ENCODE measurements at regions not wholly inside any gene's neighbourhood (a gene's known extent, or its start where the extent isn't known, plus 50 kb on each side); places are given as distances from the start of the nearest gene placed in this dataset.

GRCh38 chr12:90851800-90852718 is 102.9 kb downstream of the CCER1 start:
- H3K4me3 ChIP-seq (replicated peaks; ENCODE audit: low read depth, low read length) = no peak overlapping the region
- no peak for DNase-seq (ENCODE audit: low read depth)
- TF ChIP-seq, protein P1, sequence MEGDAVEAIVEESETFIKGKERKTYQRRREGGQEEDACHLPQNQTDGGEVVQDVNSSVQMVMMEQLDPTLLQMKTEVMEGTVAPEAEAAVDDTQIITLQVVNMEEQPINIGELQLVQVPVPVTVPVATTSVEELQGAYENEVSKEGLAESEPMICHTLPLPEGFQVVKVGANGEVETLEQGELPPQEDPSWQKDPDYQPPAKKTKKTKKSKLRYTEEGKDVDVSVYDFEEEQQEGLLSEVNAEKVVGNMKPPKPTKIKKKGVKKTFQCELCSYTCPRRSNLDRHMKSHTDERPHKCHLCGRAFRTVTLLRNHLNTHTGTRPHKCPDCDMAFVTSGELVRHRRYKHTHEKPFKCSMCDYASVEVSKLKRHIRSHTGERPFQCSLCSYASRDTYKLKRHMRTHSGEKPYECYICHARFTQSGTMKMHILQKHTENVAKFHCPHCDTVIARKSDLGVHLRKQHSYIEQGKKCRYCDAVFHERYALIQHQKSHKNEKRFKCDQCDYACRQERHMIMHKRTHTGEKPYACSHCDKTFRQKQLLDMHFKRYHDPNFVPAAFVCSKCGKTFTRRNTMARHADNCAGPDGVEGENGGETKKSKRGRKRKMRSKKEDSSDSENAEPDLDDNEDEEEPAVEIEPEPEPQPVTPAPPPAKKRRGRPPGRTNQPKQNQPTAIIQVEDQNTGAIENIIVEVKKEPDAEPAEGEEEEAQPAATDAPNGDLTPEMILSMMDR (IDR thresholded peaks at IDR 0.05; ENCODE audit: low read length, missing control alignments) = no peak

DNA sequence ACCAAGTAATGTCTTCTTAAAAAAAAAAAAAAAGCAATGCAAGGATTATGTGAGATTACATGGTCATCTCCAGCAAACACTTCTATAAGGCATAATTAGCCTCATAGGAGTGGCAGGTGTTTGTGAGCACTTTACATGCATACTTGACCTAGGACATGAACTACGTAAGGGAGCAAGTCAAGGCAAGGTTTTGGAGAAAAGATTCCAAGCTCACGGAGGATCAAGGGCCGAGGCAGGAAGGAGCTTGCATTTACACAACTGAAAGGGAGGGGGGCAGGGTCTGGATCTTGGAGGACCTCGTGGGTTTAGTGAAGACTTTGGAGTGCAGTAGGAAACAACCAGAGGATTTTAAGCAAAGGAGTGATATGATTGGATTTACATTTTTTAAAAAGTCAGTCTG is 112.5 kb downstream of the CCER1 start:
- TF ChIP-seq, protein P1 (IDR thresholded peaks at IDR 0.05; ENCODE audit: low read length, missing control alignments) = no peak
- DNase-seq (ENCODE audit: low read depth) = no peak
- no peak overlapping the region for H3K4me3 ChIP-seq (replicated peaks; ENCODE audit: low read depth, low read length)

GRCh38 chr12:90841336-90841735 is 113.6 kb downstream of the CCER1 start:
- DNase-seq (ENCODE audit: low read depth) = no peak
- H3K4me3 ChIP-seq (replicated peaks; ENCODE audit: low read depth, low read length) = no peak overlapping the region
- TF ChIP-seq, protein P1 (IDR thresholded peaks at IDR 0.05; ENCODE audit: low read length, missing control alignments) = no peak

DNA sequence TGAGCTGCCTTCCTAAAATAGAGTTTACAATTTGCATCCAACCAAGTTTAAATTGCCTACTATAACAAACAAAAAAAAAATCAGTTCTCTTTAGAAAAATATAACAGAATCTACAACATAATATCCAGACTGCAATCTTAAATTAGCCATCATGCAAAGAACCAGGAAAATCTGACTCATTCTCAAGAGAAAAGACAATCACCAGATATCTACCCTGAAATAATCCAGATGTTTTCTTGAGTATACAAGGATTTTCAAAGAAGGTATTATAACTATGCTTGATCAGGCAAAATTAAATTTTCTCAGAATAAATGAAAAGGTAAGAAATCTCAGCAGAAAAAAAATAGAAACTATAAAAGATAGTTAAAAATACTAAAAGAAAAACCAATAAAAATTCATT is 115.6 kb downstream of the CCER1 start:
- DNase-seq (ENCODE audit: low read depth) = peak; percentile 63
- H3K4me3 ChIP-seq (replicated peaks; ENCODE audit: low read depth, low read length) = no peak overlapping the region
- TF ChIP-seq, protein P1 (IDR thresholded peaks at IDR 0.05; ENCODE audit: low read length, missing control alignments) = no peak

DNA sequence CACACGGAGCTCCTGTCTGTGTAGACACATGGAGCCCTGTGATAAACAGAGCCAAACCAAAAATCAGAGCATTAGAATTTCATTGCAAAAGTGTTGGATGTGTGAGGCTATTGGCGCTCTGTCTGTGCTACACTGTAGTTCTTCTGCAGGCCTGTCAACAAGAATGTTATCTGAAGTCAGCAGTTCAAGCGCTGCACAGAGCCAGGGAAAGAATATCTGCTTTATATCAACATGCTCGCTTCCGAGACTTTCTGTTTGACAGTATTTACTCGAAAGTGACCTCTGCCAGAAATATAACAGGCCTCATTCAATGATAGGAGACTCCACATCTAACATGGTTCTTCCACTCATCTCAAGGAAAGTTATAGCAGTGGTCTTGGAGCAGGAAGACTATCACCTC is 118.3 kb downstream of the CCER1 start:
- no peak overlapping the region for H3K4me3 ChIP-seq (replicated peaks; ENCODE audit: low read depth, low read length)
- TF ChIP-seq, protein P1 (IDR thresholded peaks at IDR 0.05; ENCODE audit: low read length, missing control alignments) = no peak
- DNase-seq (ENCODE audit: low read depth) = peak; percentile 62

- H3K4me3 ChIP-seq (replicated peaks; ENCODE audit: low read depth, low read length) = no peak overlapping the region
- TF ChIP-seq, protein P1 (IDR thresholded peaks at IDR 0.05; ENCODE audit: low read length, missing control alignments) = no peak
- DNase-seq (ENCODE audit: low read depth) = no peak
These were observed 121.7 kb downstream of the CCER1 start for GRCh38 chr12:90833228-90833627.

DNA sequence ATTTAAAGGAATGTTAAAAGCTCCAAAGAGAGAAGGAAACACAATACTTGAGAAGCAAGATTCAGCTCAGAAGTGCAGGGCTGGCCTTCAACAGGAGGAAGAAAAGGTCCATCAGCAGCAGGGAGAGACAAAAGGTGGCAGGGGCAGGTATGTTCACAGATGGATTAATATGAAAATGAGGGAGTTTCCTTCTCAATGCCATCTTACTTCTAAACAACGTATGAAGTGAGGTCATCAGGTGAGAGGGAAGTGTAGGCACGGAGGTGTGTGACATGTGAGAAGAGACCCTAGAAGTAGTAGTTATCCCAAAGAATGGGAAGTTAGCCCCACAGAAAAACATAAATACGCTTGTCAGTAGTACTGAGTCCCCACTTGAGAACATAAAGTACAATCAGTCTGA is 122.5 kb downstream of the CCER1 start:
- no peak for DNase-seq (ENCODE audit: low read depth)
- H3K4me3 ChIP-seq (replicated peaks; ENCODE audit: low read depth, low read length) = no peak overlapping the region
- TF ChIP-seq, protein P1 (IDR thresholded peaks at IDR 0.05; ENCODE audit: low read length, missing control alignments) = no peak
